ENCODE measurements at regions not wholly inside any gene's neighbourhood (a gene's known extent, or its start where the extent isn't known, plus 50 kb on each side); places are given as distances from the start of the nearest gene placed in this dataset.

GRCh38 chr6:14743144-14743473, 502.8 kb upstream of the JARID2 start:
- H3K4me3 ChIP-seq (ENCODE audit: low read depth, low read length), result no peak overlapping the region

GRCh38 chr6:14743474-14744211, 502.2 kb upstream of the JARID2 start:
- Histone ChIP-seq H3K4me1 (no peaks in the 10 kb centered on the region), H3K4me3 (ENCODE audit: low read depth, low read length) (no peak overlapping the region), H3K27me3 (replicated peaks; ENCODE audit: control insufficient read depth, insufficient read depth, low read length) (no peaks in the 10 kb centered on the region), H3K36me3 (ENCODE audit: control insufficient read depth, insufficient read depth, low read length) (no peaks in the 10 kb centered on the region), H3K9me3 (no peaks in the 10 kb centered on the region; the same call in 1 of the 2 replicates)
- CTCF ChIA-PET, result no interaction called here
- H3K36me3 Mint-ChIP-seq (ENCODE audit: insufficient read depth, unreplicated experiment), result no peaks in the 10 kb centered on the region
- no peak overlapping the region for H3K27ac Mint-ChIP-seq (ENCODE audit: unreplicated experiment)
- H3K27me3 Mint-ChIP-seq (ENCODE audit: insufficient read depth, unreplicated experiment), result no peaks in the 10 kb centered on the region
- intact Hi-C loops (cut with micrococcal nuclease; ENCODE audit: unreplicated experiment), result no loop called here
- no peak overlapping the region for H3K4me3 Mint-ChIP-seq (ENCODE audit: unreplicated experiment)
- TF ChIP-seq, protein P1, sequence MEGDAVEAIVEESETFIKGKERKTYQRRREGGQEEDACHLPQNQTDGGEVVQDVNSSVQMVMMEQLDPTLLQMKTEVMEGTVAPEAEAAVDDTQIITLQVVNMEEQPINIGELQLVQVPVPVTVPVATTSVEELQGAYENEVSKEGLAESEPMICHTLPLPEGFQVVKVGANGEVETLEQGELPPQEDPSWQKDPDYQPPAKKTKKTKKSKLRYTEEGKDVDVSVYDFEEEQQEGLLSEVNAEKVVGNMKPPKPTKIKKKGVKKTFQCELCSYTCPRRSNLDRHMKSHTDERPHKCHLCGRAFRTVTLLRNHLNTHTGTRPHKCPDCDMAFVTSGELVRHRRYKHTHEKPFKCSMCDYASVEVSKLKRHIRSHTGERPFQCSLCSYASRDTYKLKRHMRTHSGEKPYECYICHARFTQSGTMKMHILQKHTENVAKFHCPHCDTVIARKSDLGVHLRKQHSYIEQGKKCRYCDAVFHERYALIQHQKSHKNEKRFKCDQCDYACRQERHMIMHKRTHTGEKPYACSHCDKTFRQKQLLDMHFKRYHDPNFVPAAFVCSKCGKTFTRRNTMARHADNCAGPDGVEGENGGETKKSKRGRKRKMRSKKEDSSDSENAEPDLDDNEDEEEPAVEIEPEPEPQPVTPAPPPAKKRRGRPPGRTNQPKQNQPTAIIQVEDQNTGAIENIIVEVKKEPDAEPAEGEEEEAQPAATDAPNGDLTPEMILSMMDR (IDR thresholded peaks at IDR 0.05; ENCODE audit: insufficient read depth in 1 of 2, low read depth in 1 of 2, low read length in 1 of 2, severe bottlenecking in 1 of 2, unreplicated experiment in 1 of 2), result no peak
- no peak for DNase-seq
- POLR2A ChIA-PET, result no interaction called here
- H3K9me3 Mint-ChIP-seq (ENCODE audit: unreplicated experiment), result peaks cover 44% of the 10 kb centered on the region
- peaks cover 14% of the 10 kb centered on the region for H3K4me1 Mint-ChIP-seq (ENCODE audit: low read depth, unreplicated experiment)
- no TSS peak for BruUV-seq (replicated peaks)

More at GRCh38 chr6:14743144-14743473, 502.8 kb upstream of the JARID2 start:
- no TSS peak for BruUV-seq (replicated peaks)
- Histone ChIP-seq H3K27me3 (replicated peaks; ENCODE audit: control insufficient read depth, insufficient read depth, low read length) (no peaks in the 10 kb centered on the region), H3K36me3 (ENCODE audit: control insufficient read depth, insufficient read depth, low read length) (no peaks in the 10 kb centered on the region), H3K4me1 (no peaks in the 10 kb centered on the region), H3K9me3 (no peaks in the 10 kb centered on the region; the same call in 1 of the 2 replicates)
- ChIA-PET POLR2A (no interaction called here), CTCF (no interaction called here)
- H3K4me1 Mint-ChIP-seq (ENCODE audit: low read depth, unreplicated experiment), result peaks cover 14% of the 10 kb centered on the region
- no peaks in the 10 kb centered on the region for H3K36me3 Mint-ChIP-seq (ENCODE audit: insufficient read depth, unreplicated experiment)
- TF ChIP-seq, protein P1 (IDR thresholded peaks at IDR 0.05; ENCODE audit: insufficient read depth in 1 of 2, low read depth in 1 of 2, low read length in 1 of 2, severe bottlenecking in 1 of 2, unreplicated experiment in 1 of 2), result no peak
- H3K9me3 Mint-ChIP-seq (ENCODE audit: unreplicated experiment), result peaks cover 44% of the 10 kb centered on the region
- intact Hi-C loops (cut with micrococcal nuclease; ENCODE audit: unreplicated experiment), result no loop called here
- H3K27ac Mint-ChIP-seq (ENCODE audit: unreplicated experiment), result no peak overlapping the region
- no peak for DNase-seq
- no peak overlapping the region for H3K4me3 Mint-ChIP-seq (ENCODE audit: unreplicated experiment)
- no peaks in the 10 kb centered on the region for H3K27me3 Mint-ChIP-seq (ENCODE audit: insufficient read depth, unreplicated experiment)

DNA sequence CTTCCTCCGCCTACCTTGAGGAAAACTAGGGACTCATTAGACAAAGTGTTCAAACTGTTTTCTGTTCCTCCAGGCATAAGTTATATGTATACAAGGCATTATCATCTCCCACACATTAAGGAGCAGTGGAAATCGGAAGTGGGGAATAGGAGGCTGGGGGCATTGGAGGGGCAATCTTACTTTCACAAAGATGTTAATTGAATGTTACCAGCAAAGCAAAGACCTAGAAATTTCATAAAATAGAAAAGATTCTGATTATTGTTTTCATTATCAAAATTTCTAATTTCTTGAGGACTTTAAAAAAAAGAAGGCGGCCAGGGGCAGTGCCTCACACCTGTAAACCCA, 501.7 kb upstream of the JARID2 start:
- CTCF ChIA-PET, result no interaction called here
- Histone ChIP-seq H3K4me3 (ENCODE audit: low read depth, low read length) (no peak overlapping the region), H3K36me3 (ENCODE audit: control insufficient read depth, insufficient read depth, low read length) (no peaks in the 10 kb centered on the region), H3K4me1 (no peaks in the 10 kb centered on the region), H3K9me3 (no peaks in the 10 kb centered on the region; the same call in 1 of the 2 replicates), H3K27me3 (replicated peaks; ENCODE audit: control insufficient read depth, insufficient read depth, low read length) (no peaks in the 10 kb centered on the region)
- Mint-ChIP-seq H3K27ac (ENCODE audit: unreplicated experiment) (no peak overlapping the region), H3K36me3 (ENCODE audit: insufficient read depth, unreplicated experiment) (no peaks in the 10 kb centered on the region), H3K4me1 (ENCODE audit: low read depth, unreplicated experiment) (peaks cover 14% of the 10 kb centered on the region), H3K4me3 (ENCODE audit: unreplicated experiment) (no peak overlapping the region), H3K9me3 (ENCODE audit: unreplicated experiment) (peaks cover 44% of the 10 kb centered on the region), H3K27me3 (ENCODE audit: insufficient read depth, unreplicated experiment) (no peaks in the 10 kb centered on the region)
- no TSS peak for BruUV-seq (replicated peaks)
- DNase-seq, result no peak
- intact Hi-C loops (cut with micrococcal nuclease; ENCODE audit: unreplicated experiment), result no loop called here
- TF ChIP-seq, protein P1 (IDR thresholded peaks at IDR 0.05; ENCODE audit: insufficient read depth in 1 of 2, low read depth in 1 of 2, low read length in 1 of 2, severe bottlenecking in 1 of 2, unreplicated experiment in 1 of 2), result no peak
- POLR2A ChIA-PET, result no interaction called here

All from Caco-2 (cell line).